ENCODE measurements at regions not wholly inside any gene's neighbourhood (a gene's known extent, or its start where the extent isn't known, plus 50 kb on each side); places are given as distances from the start of the nearest gene placed in this dataset.

DNA sequence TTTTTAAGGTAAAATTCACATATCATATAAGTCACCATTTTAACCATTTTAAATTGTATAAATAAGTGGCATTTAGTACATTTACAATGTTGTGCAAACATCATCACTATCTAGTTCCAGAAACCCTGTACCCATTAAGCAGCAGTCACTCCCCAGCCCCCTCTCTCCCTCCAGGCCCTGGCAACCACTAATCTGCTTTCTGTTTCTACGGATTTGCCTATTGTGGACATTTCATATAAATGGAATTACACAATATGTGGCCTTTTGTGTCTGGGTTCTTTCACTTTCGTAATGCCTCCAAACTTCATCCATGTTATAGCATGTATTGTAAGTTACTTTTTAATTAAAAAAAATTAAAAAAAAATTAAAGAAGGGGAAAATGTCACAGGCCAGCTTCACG lies 58.0 kb upstream of the RAB3GAP2 start:
- peak; percentile 5 for DNase-seq (ENCODE audit: low read depth, low spot score)
- no peak overlapping the region for H3K4me3 ChIP-seq (ENCODE audit: low read depth, low read length)
- TF ChIP-seq, protein P1, sequence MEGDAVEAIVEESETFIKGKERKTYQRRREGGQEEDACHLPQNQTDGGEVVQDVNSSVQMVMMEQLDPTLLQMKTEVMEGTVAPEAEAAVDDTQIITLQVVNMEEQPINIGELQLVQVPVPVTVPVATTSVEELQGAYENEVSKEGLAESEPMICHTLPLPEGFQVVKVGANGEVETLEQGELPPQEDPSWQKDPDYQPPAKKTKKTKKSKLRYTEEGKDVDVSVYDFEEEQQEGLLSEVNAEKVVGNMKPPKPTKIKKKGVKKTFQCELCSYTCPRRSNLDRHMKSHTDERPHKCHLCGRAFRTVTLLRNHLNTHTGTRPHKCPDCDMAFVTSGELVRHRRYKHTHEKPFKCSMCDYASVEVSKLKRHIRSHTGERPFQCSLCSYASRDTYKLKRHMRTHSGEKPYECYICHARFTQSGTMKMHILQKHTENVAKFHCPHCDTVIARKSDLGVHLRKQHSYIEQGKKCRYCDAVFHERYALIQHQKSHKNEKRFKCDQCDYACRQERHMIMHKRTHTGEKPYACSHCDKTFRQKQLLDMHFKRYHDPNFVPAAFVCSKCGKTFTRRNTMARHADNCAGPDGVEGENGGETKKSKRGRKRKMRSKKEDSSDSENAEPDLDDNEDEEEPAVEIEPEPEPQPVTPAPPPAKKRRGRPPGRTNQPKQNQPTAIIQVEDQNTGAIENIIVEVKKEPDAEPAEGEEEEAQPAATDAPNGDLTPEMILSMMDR (IDR thresholded peaks at IDR 0.05; ENCODE audit: low read depth, low read length) = no peak
- in situ Hi-C loops (cut with HindIII; ENCODE audit: low sequenced_read_pairs) = no loop called here

DNA sequence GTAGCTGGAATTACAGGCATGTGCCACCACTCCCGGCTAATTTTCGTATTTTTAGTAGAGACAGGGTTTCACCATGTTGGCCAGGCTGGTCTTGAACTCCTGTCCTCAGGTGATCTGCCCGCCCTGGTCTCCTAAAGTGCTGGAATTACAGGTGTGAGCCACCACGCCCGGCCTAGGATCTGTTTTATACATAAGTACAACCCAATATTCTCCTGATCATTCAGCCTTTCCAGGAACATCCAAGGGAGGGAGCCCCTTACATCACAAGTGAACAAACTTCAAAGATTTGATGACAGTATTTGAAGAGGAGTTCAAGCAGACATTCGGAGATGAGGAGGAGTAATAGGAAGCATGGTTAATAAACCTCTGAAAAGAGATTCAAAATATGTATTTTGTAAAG lies 54.9 kb upstream of the RAB3GAP2 start:
- in situ Hi-C loops (cut with HindIII; ENCODE audit: low sequenced_read_pairs) = no loop called here
- H3K4me3 ChIP-seq (ENCODE audit: low read depth, low read length) = no peak overlapping the region
- no peak for DNase-seq (ENCODE audit: low read depth, low spot score)
- TF ChIP-seq, protein P1 (IDR thresholded peaks at IDR 0.05; ENCODE audit: low read depth, low read length) = no peak

DNA sequence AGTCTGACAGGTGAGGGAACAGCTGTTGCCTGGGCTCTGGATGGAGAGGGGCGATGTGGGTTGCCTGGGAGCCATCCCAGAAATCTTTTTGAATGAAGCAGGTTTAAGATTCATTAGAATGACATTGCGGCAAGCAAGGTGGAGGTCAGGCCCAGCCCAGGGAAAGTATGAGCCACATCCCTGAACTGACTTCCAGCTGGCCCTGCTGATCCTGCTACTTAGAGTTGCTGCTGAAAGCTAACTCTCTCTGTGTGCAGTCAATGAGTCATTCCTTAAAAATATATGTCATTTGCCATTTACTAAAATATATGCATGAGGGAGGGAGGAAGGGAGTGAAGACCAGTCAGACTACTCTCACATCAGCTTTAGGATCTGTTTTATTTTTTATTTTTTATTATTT lies 54.3 kb upstream of the RAB3GAP2 start:
- DNase-seq (ENCODE audit: low read depth, low spot score) = peak; percentile 28
- H3K4me3 ChIP-seq (ENCODE audit: low read depth, low read length) = no peak overlapping the region
- in situ Hi-C loops (cut with HindIII; ENCODE audit: low sequenced_read_pairs) = no loop called here
- TF ChIP-seq, protein P1 (IDR thresholded peaks at IDR 0.05; ENCODE audit: low read depth, low read length) = no peak

DNA sequence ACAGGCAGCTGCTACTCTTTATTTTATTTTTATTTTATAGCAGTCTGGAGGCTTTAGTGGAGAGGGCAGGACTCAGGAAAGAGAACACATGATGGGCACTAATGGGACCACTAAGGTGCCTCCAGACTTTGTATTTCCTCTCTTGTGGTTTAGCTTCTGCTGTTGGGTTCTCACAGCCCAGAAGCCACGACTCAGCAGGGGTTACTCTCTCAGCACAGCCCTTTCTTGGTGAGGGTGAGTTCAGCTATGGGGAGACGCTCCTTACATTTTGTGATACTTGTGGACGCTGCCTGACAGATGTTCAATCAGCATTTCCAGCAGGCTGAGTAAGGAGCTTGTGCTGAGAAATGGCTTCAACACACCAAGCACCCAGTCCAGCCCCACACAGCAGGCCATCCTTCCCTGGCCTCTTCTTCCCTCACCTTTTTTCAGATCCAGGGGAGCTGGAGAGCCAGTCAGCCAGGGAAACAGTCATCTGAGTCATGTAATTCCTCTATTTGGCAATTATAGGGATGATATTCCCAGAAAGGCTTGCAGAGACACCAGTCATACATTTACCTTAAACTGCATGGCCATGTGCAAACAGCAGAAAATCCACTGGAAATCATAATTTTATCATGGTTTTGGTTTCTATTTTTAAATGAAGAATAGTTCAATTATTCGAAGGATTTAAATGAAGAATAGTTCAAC lies 53.2 kb upstream of the RAB3GAP2 start:
- in situ Hi-C loops (cut with HindIII; ENCODE audit: low sequenced_read_pairs) = no loop called here
- TF ChIP-seq, protein P1 (IDR thresholded peaks at IDR 0.05; ENCODE audit: low read depth, low read length) = no peak
- peak; percentile 14 for DNase-seq (ENCODE audit: low read depth, low spot score)
- H3K4me3 ChIP-seq (ENCODE audit: low read depth, low read length) = no peak overlapping the region

DNA sequence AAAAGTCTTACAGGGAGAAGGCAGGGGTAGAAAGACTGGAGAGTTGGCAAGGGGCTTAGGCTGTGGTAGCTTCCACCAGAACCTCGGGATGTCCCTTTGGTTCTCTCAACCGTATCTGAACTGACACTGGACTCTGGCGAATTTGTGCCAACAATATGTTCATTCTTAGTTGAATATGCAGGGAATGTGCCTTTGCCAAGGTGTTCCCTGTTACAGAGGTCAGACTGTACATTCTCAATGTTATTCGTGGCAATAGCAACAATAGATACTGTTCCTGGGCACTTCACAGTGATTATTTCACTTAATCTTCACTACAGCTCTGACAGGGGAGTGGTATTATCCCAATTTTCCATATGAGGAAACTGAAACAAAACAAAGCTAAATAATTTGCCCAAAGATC lies 51.5 kb upstream of the RAB3GAP2 start:
- in situ Hi-C loops (cut with HindIII; ENCODE audit: low sequenced_read_pairs) = no loop called here
- TF ChIP-seq, protein P1 (IDR thresholded peaks at IDR 0.05; ENCODE audit: low read depth, low read length) = no peak

DNA sequence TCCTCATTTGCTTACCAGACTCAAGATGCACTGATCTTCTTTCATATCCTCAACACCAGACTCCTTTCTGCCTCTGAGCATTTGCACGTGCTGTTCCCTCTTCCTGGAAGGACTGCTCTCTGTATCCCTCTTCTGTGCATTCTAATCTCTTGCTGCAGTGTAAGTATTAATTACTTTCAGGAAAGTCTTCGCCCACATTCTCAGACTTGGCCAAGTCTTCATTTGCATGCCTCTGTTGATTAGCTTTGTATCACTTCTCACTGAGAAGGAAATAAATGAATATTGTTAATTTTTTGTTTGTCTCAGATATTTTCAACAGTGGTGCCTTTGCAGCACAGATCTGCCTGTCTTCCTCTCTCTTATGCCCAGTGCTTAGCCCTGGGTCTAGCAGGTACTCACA lies 50.3 kb upstream of the RAB3GAP2 start:
- H3K4me3 ChIP-seq (ENCODE audit: low read depth, low read length) = no peak overlapping the region
- DNase-seq (ENCODE audit: low read depth, low spot score) = no peak
- in situ Hi-C loops (cut with HindIII; ENCODE audit: low sequenced_read_pairs) = no loop called here
- TF ChIP-seq, protein P1 (IDR thresholded peaks at IDR 0.05; ENCODE audit: low read depth, low read length) = no peak

More for the DNA sequence above, 51.5 kb upstream of the RAB3GAP2 start:
- DNase-seq (ENCODE audit: low read depth, low spot score) = no peak
- H3K4me3 ChIP-seq (ENCODE audit: low read depth, low read length) = no peak overlapping the region
